Uterus (tissue), 2 donors: ENCODE measurements at regions not wholly inside any gene's neighbourhood (a gene's known extent, or its start where the extent isn't known, plus 50 kb on each side); places are given as distances from the start of the nearest gene placed in this dataset.

Experiments used
- POLR2A ChIP-seq, 2 donors: fragments of 450-650 bp; IDR thresholded peaks; one replicate each; pipeline ENCODE4 v1.6.1; 2016; ENCODE audit warnings: antibody characterized with exemption in 2 of 2, mild to moderate bottlenecking in 1 of 2, moderate library complexity in 1 of 2
- TF ChIP-seq, protein P1 (sequence below), 4 experiments: fragments of 200-600 bp in 2 of 4; fragments of 450-650 bp in 2 of 4; sonication (generic) in 2 of 4; IDR thresholded peaks; one replicate each; pipeline ENCODE4 v1.5.1; 2016 to 2019; ENCODE audit warnings: antibody characterized with exemption in 4 of 4, mild to moderate bottlenecking in 2 of 4, moderate library complexity in 1 of 4

DNA sequence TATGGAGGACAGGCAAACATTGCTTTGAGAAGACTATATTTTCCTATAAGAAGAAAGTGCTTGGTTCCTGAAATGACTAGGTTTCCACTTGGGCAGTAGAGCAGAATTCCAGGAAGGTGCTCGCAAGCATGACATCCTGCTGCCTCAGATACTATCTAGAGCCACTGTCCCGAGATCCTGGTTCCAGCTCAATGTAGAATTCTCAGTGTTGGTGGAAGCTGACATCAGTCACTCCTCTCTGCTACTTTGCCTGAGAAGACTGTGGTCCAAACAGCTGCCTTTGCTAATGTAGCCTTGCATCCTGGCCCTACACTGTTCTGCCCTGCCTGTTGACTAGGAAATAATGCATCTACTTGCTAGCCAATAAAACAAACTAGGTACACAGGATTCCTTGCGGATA lies 50.0 kb upstream of the ITGA6 start:
- TF ChIP-seq, protein P1, sequence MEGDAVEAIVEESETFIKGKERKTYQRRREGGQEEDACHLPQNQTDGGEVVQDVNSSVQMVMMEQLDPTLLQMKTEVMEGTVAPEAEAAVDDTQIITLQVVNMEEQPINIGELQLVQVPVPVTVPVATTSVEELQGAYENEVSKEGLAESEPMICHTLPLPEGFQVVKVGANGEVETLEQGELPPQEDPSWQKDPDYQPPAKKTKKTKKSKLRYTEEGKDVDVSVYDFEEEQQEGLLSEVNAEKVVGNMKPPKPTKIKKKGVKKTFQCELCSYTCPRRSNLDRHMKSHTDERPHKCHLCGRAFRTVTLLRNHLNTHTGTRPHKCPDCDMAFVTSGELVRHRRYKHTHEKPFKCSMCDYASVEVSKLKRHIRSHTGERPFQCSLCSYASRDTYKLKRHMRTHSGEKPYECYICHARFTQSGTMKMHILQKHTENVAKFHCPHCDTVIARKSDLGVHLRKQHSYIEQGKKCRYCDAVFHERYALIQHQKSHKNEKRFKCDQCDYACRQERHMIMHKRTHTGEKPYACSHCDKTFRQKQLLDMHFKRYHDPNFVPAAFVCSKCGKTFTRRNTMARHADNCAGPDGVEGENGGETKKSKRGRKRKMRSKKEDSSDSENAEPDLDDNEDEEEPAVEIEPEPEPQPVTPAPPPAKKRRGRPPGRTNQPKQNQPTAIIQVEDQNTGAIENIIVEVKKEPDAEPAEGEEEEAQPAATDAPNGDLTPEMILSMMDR (IDR thresholded peaks at IDR 0.05): no peak
- TF ChIP-seq POLR2A (IDR thresholded peaks at IDR 0.05): no peak
